ENCODE measurements at regions not wholly inside any gene's neighbourhood (a gene's known extent, or its start where the extent isn't known, plus 50 kb on each side); places are given as distances from the start of the nearest gene placed in this dataset.

- TF ChIP-seq CTCF (IDR thresholded peaks at IDR 0.05) = no peak
- peaks cover 2% of the 10 kb centered on the region for H3K27me3 Mint-ChIP-seq (ENCODE audit: unreplicated experiment)
- peak overlapping the region; percentile 26 for H3K4me3 Mint-ChIP-seq (ENCODE audit: unreplicated experiment)
- peaks cover 16% of the 10 kb centered on the region for H3K4me1 Mint-ChIP-seq (ENCODE audit: unreplicated experiment)
- peaks cover 5% of the 10 kb centered on the region for H3K36me3 Mint-ChIP-seq (ENCODE audit: unreplicated experiment)
- no peak for DNase-seq (ENCODE audit: extremely low spot score, unreplicated experiment)
- H3K9me3 Mint-ChIP-seq (ENCODE audit: unreplicated experiment) = peaks cover 12% of the 10 kb centered on the region
- H3K27ac Mint-ChIP-seq (ENCODE audit: unreplicated experiment) = peak overlapping the region; percentile 64
Measured at GRCh38 chr10:3714531-3714930, 70.5 kb downstream of the KLF6 start.

GRCh38 chr10:3712707-3713106 is 72.3 kb downstream of the KLF6 start:
- Mint-ChIP-seq H3K9me3 (ENCODE audit: unreplicated experiment) (peaks cover 12% of the 10 kb centered on the region), H3K27me3 (ENCODE audit: unreplicated experiment) (peaks cover 2% of the 10 kb centered on the region), H3K4me1 (ENCODE audit: unreplicated experiment) (peaks cover 19% of the 10 kb centered on the region), H3K36me3 (ENCODE audit: unreplicated experiment) (peaks cover 5% of the 10 kb centered on the region), H3K4me3 (ENCODE audit: unreplicated experiment) (no peak overlapping the region), H3K27ac (ENCODE audit: unreplicated experiment) (no peak overlapping the region)
- DNase-seq (ENCODE audit: extremely low spot score, unreplicated experiment) = no peak
- no peak for TF ChIP-seq CTCF (IDR thresholded peaks at IDR 0.05)

- no peak overlapping the region for H3K27ac Mint-ChIP-seq (ENCODE audit: unreplicated experiment)
- H3K36me3 Mint-ChIP-seq (ENCODE audit: unreplicated experiment) = peaks cover 5% of the 10 kb centered on the region
- DNase-seq (ENCODE audit: extremely low spot score, unreplicated experiment) = no peak
- TF ChIP-seq CTCF (IDR thresholded peaks at IDR 0.05) = no peak
- H3K27me3 Mint-ChIP-seq (ENCODE audit: unreplicated experiment) = peaks cover 2% of the 10 kb centered on the region
- peaks cover 12% of the 10 kb centered on the region for H3K9me3 Mint-ChIP-seq (ENCODE audit: unreplicated experiment)
- no peak overlapping the region for H3K4me3 Mint-ChIP-seq (ENCODE audit: unreplicated experiment)
- peaks cover 19% of the 10 kb centered on the region for H3K4me1 Mint-ChIP-seq (ENCODE audit: unreplicated experiment)
Measured at GRCh38 chr10:3711918-3712317, 73.1 kb downstream of the KLF6 start.

- TF ChIP-seq CTCF (IDR thresholded peaks at IDR 0.05) = no peak
- H3K27me3 Mint-ChIP-seq (ENCODE audit: unreplicated experiment) = no peaks in the 10 kb centered on the region
Measured at GRCh38 chr10:3710764-3711163, 74.2 kb downstream of the KLF6 start.

GRCh38 chr10:3709456-3710060 is 75.5 kb downstream of the KLF6 start:
- Mint-ChIP-seq H3K27me3 (ENCODE audit: unreplicated experiment) (no peaks in the 10 kb centered on the region), H3K4me3 (ENCODE audit: unreplicated experiment) (no peak overlapping the region), H3K9me3 (ENCODE audit: unreplicated experiment) (peaks cover 12% of the 10 kb centered on the region), H3K4me1 (ENCODE audit: unreplicated experiment) (peaks cover 11% of the 10 kb centered on the region), H3K36me3 (ENCODE audit: unreplicated experiment) (peaks cover 5% of the 10 kb centered on the region), H3K27ac (ENCODE audit: unreplicated experiment) (no peak overlapping the region)
- no peak for DNase-seq (ENCODE audit: extremely low spot score, unreplicated experiment)
- TF ChIP-seq CTCF (IDR thresholded peaks at IDR 0.05) = no peak

More at GRCh38 chr10:3710764-3711163, 74.2 kb downstream of the KLF6 start:
- Mint-ChIP-seq H3K9me3 (ENCODE audit: unreplicated experiment) (peaks cover 12% of the 10 kb centered on the region), H3K36me3 (ENCODE audit: unreplicated experiment) (peaks cover 5% of the 10 kb centered on the region), H3K4me3 (ENCODE audit: unreplicated experiment) (no peak overlapping the region), H3K27ac (ENCODE audit: unreplicated experiment) (no peak overlapping the region), H3K4me1 (ENCODE audit: unreplicated experiment) (peaks cover 19% of the 10 kb centered on the region)
- DNase-seq (ENCODE audit: extremely low spot score, unreplicated experiment) = no peak

Data from osteocyte (in vitro differentiated cells).